GM19467 (cell line): ENCODE measurements at regions not wholly inside any gene's neighbourhood (a gene's known extent, or its start where the extent isn't known, plus 50 kb on each side); places are given as distances from the start of the nearest gene placed in this dataset.

Experiments
- ATAC-seq: cut with Tn5 transposase; IDR thresholded peaks from one replicate; pipeline ENCODE4 v1.9.1; 2021; ENCODE audit warnings: mild to moderate bottlenecking, moderate library complexity; ENCODE audit not compliant: unreplicated experiment

DNA sequence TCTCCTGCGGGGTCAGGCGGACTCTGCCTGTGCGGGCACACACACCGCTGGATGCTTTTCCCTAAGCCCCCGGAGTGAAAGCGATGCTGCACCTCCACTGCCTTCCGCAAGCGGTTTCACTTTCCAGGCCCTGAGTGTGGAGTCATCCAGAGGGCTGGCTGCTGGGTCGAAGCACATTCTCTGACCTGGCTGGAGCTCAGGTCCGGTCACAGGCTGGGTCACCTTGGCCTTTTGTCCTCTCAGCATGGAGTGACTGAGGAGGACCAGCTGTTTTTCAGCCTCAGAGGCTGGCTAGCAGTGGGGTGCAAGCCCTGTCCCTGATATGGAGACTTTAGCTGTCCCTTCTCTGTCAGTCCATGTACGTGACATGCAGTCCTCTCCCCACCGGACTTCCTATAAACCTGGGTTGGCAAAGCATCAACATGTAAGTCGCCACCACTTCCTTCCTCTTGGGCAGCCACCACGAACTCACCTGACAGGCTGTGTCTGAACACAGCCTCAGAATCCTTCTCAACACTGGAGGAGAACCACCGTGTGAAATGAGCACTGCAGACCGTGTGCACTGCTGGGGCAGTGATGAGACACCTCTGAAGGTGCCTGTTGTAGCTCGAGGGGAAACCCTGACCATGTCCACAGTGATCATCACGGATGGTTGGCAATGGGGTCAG is 51.3 kb downstream of the GADD45G start:
- ATAC-seq: no peak

- ATAC-seq: no peak
These were observed 52.5 kb downstream of the GADD45G start for GRCh38 chr9:89657295-89657694.

DNA sequence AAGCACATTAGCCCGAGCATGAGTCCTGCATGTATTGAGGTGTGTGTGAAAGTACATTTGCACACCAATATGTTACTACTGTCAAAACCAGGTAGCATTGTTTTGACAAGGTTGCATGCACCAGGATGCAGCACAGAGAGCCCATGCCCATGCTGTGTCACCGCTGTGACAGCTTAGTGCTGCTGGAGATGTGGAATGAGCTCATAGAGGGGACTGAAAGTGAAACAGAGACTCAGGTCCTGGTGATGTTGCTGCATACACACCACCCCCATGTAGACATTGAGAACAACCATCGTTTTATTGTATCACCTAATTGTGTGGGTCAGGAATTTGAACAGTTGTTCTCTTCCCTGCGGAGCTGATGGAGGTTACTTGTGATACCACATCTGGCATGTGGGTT is 53.0 kb downstream of the GADD45G start:
- ATAC-seq: no peak

GRCh38 chr9:89658401-89658800 is 53.6 kb downstream of the GADD45G start:
- no peak for ATAC-seq

DNA sequence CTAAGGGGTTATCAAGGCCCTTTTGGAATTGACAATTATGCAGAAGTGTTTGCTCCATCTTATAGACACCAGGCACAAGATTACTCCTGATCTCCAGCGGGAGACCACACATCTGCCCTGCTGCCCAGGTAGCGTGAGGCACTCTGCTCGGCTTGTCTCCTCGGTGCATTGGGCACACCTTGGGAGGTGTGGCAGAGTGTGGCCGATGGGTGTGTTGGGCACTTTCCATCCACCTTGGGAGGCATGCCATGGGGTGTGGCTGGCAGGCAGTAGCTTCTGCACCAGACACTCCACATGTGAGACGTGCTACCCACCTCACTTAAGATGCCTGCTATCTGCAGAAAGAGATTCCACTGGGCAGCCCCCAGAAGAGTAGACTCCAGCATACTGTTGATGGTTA is 54.1 kb downstream of the GADD45G start:
- no peak for ATAC-seq

DNA sequence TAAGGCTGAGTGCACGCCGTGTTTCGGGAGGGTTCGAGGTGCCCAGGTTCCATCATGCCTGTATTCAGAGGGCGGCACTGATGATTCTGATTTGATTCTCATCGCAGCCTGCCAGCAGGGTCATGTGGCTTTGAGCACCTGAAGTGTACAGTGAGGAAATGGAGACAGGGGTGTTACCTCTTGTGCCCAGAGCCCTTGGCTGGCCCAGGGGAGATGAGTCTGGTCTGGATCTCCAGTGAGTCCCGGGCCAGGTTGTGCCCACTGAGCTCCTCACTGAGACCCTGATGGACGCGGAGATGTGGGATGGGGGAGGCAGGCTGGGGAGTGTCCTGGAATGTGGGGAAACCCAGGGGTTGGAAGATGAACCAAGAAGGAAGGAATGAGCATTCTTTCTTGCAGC is 54.7 kb downstream of the GADD45G start:
- ATAC-seq: no peak

DNA sequence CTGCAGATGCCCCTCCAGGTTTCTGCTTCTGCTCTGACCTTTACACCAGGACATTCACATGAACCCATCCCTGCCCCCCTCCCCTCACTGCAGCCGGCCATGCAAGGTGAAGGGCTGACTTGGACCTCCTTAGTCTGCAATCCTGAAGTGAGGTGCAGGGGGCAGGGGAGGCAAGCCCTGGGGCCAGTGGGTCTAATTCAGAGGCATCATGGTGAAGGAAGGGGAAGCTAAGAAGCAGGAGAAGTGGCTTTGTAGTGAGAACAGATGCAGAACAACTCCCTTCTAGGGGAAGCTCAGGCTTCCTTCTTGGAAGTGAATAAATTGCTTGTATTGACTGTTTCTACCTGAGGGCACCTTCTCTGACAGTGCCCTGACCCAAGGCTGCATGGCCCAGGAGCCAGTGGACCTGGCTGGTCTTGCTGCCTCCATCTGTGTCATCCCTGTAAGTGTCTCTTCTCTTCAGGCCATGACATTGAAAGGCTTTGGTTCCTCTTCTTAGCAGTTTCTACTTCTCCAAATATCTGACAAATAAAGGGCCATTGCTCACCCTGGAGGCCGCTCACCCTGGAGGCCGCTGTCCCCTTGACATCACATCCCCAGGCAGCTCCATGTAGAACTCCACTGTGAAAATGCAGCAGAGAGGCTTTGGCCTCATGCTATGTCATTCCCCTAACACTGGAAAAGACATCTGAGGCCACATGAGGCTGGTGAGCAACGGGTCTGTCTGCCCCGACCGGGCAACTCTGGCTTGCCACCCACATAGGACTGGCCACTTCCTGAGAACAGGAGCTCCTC is 55.3 kb downstream of the GADD45G start:
- no peak for ATAC-seq

DNA sequence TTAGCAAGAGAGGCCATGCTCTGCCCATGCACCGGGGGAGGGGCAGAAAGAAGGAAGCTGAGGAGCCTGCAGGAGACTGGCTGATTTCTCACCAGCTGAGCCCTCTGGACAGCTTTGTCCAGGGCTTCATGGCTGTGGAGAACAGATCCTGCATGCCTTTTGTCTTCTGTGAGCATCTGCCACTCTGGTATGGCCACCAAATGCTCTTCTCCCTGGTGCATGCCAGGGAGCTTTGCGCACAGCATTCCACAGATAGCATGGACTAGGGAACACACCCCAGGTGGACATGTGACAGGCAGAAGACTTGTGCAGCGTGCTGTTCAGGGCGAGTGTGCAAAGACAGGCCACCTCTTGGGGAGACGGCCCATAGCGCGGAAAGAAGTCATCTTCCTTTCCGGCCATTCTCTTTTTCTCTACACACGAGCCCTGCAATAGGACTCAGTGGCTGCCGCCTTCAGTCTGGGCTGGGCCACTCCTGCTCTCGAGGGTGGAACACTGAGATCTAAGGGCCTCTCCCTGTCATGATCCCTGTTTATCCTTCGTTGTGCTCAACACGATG is 56.7 kb downstream of the GADD45G start:
- no peak for ATAC-seq

DNA sequence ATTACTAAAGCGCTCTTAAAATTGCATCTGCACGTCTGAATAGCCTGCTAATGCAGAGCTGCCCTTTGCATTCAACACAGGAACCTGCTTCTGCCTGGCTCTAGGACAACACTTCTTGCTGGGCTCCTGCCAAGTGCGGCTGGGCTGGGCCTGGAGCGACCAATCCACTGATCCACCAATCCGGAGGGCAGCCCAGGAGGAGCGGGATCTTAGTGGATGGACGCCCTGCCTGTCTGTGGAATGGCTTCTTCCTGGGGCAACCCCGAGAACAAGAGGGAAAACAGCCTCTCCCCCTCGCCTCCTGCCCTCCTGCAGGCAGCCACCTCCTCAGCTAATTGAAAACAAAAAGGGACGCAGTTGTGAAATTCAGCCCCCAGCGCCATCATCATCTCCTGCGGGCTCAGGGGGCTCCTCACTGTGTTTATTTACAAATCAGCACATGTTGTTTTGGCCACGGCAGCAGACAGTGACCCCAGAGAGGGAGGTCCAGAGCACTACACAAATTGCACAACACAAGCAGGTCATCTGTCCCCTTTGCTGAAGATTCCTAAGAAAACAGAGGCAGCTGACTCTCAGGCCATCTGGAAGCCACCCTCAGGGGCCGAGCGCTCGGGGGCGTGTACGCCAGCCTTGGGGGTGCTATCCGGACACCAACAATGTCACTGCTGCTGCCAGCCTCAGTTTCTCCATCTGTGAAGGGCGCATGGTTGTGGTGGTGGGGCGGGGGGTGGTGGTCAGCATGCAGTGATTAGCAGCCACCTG is 57.3 kb downstream of the GADD45G start:
- ATAC-seq: no peak

DNA sequence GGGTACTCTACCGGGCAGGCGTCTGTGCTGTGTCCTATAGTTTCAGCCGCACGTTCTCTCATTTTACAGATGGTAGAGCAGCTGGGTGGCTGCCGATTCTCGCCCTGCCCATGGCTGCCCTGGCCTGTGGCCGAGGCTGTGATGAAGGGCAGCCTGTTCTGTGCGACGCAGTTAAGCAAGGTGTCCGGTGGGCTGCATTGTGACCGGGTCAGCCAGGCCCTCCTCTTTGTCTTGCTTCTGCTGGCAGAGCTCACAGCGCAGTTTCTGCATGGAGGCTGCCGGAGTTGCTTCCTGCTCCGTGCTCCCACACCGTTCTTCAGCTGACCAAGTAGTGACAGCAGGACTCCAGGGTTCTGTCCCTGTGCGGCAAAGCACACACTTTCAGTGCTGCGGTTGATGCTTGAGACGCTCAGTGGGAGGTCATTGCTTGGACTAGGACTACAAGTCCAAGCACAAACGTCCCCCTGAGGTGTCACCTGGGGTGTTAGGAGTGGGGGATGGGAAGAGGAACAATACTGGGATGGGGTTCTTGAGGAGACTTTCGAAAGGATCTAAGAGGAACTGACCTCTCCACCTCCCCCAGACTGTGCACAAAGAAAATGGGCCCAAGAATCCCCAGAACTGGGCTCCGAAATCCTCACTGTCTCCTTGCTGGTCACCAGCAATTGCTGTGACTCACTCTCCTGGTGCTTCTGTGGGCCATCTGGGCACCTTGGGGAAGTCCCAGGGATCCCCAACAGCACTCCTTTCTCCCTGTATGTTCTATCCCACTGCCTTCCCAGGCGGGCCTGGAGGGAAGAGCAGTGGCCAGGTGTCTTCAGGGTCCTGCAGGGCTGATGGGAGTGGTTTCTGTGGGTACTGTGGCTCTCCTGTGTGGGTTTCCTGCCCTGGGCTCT is 58.2 kb downstream of the GADD45G start:
- ATAC-seq: no peak

GRCh38 chr9:89663614-89663970 is 58.8 kb downstream of the GADD45G start:
- ATAC-seq: no peak

DNA sequence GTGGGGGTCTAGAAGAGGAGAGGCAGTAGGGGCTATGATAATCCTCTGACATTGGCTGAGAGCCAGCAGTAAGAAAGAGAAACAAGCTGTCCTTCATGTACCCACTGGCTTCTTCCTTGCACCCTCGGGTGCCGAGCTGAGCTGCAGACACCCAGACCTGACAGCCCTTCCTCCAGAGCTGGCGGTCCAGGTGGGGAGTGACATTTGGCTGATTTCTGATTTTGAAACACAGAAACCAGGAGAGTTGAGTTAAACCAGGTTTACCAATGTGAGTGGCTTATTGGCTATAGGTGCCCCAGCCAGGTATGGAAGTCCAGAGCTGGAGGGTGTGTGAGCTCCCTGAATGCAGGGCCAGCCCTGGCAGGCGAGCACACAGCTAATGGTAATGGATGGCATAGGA is 59.2 kb downstream of the GADD45G start:
- ATAC-seq: no peak

GRCh38 chr9:89664896-89665329 is 60.1 kb downstream of the GADD45G start:
- no peak for ATAC-seq

- no peak for ATAC-seq
These were observed 61.6 kb downstream of the GADD45G start for GRCh38 chr9:89666364-89666763.

- no peak for ATAC-seq
These were observed 62.1 kb downstream of the GADD45G start for GRCh38 chr9:89666950-89667349.

DNA sequence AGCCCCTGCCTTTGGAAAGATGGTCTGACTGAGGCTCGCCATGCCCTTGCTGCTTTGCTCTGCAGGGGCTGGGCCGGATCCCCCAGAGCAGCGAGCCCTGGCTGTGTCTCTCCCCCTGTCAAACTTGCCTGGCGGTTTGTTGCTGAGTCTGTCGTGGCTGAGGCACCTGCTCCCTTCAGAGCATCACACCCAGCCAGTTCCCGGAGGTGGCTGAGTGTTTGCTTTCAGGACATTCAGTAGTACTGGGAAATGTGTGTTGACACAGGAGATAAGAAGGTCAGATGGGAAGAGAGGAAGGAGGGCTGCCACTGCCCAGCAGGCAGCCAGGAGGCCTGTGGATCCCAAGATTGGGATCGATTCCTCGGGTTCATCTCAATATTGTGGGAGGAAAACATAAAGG is 62.9 kb downstream of the GADD45G start:
- no peak for ATAC-seq

GRCh38 chr9:89668216-89668865 is 63.5 kb downstream of the GADD45G start:
- ATAC-seq: no peak

DNA sequence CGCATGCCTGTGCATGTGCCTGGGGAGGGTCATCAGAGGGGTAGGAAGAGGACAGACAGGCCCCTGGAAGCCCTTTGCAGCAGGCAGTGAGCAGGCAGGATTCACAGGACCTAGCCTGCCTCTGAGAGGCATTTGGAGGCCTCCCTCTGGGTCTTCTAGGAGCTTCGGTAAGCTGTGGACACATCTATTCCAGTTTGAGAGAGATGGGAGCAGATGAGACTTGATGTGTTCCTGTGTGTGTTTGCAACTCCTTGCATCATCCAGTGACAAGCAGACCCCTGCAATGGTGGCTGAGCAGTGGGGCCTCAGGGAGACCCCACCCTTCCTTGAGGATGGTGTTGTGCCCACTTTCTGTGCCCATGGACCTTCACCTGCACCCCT is 64.0 kb downstream of the GADD45G start:
- no peak for ATAC-seq

GRCh38 chr9:89669361-89669842 is 64.6 kb downstream of the GADD45G start:
- ATAC-seq: no peak

- no peak for ATAC-seq
These were observed 65.3 kb downstream of the GADD45G start for GRCh38 chr9:89670114-89670513.
